AG09319 (cell line): ENCODE measurements at regions not wholly inside any gene's neighbourhood (a gene's known extent, or its start where the extent isn't known, plus 50 kb on each side); places are given as distances from the start of the nearest gene placed in this dataset.
"Not testable (repeated sequence)": the region's sequence is repeated elsewhere in the genome, so short reads cannot be mapped to it uniquely, and the experiment has no call there.

ENCODE experiments used
- DNase-seq: peaks from one replicate; pipeline ENCODE4 v3.0.0-alpha.2; 2010; ENCODE audit warnings: low read depth; ENCODE audit errors: extremely low read depth
- CTCF ChIP-seq: IDR thresholded peaks from 2 replicates; pipeline ENCODE4 v1.5.1; 2011; ENCODE audit warnings: low read depth, mild to moderate bottlenecking, inconsistent platforms, low read length, moderate library complexity

DNA sequence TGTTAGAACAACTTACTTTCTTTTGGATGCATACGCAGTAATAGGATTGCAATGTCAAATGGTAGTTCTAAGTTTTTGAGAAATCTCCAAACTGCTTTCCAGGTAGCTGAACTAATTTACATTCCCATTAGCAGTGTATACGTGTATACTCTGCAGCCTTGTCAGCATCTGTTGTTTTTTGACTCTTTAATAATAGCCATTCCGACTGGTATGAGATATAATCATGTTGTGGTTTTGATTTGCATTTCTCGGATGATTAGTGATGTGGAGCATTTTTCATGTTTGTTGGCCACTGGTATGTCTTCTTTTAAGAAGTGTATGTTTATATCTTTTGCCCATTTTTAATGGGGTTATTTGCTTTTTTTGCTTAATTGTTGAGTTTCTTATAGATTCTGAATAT is 76.9 kb upstream of the HNRNPA1L2 start:
- DNase-seq, result not testable (repeated sequence)

- peak; percentile 14 for DNase-seq
- peak; percentile 35 for TF ChIP-seq CTCF
These were observed 72.2 kb upstream of the HNRNPA1L2 start for GRCh38 chr13:52569904-52570602.

DNA sequence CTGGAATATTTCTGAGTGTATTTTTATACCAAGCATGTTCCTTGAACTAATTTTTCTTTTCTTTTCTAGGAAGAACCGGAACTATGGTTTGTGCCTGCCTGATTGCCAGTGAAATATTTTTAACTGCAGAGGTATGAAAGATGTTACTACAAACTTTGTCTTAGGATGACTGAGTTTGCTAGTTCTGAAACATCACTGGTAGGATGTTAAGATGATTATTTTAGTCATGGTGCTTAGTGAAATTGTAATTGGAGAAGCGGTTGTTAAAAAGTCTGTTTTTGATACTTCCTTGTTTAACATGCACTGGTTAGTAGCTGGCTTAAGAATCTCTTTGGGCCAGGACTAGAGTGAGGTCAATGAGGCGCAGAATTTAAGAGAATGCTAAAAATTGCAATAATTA is 71.1 kb upstream of the HNRNPA1L2 start:
- DNase-seq, result not testable (repeated sequence)

- not testable (repeated sequence) for DNase-seq
These were observed 59.3 kb upstream of the HNRNPA1L2 start for GRCh38 chr13:52582962-52583361.
